ENCODE measurements at regions not wholly inside any gene's neighbourhood (a gene's known extent, or its start where the extent isn't known, plus 50 kb on each side); places are given as distances from the start of the nearest gene placed in this dataset.

DNA sequence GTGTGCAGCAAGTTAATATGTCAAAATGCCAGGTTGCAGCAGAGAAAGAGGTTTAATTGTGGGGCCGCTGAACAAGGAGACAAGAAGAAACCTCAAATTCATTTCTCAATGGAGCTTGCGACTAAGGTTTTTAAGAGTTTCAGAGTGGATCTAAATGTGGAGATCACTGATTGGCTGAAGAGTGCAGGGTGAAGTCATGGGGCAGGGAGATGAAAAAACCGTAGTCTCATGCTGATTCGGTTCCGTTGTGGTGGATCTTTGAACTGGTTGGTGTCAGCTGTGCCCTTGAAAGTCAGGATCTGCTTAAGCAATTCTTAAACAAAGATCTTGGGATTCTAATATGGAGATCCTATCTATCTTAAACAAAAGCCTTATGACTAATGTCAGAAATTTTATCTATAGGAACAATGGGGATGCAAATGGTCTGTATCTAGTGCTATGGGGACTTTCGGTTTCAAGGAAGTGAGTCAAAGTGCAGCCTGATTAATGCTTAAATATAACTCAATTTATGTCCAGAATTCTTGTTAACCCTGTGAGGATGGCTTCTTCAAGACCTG lies 173.9 kb upstream of the CENPE start:
- TF ChIP-seq, protein P1, sequence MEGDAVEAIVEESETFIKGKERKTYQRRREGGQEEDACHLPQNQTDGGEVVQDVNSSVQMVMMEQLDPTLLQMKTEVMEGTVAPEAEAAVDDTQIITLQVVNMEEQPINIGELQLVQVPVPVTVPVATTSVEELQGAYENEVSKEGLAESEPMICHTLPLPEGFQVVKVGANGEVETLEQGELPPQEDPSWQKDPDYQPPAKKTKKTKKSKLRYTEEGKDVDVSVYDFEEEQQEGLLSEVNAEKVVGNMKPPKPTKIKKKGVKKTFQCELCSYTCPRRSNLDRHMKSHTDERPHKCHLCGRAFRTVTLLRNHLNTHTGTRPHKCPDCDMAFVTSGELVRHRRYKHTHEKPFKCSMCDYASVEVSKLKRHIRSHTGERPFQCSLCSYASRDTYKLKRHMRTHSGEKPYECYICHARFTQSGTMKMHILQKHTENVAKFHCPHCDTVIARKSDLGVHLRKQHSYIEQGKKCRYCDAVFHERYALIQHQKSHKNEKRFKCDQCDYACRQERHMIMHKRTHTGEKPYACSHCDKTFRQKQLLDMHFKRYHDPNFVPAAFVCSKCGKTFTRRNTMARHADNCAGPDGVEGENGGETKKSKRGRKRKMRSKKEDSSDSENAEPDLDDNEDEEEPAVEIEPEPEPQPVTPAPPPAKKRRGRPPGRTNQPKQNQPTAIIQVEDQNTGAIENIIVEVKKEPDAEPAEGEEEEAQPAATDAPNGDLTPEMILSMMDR (IDR thresholded peaks at IDR 0.05) = no peak
- no peak for TF ChIP-seq EZH2 (IDR thresholded peaks at IDR 0.05; ENCODE audit: borderline replicate concordance, insufficient read depth, low read depth, low read length, poor library complexity, severe bottlenecking)

Data from B cell (primary cell).